ENCODE measurements at regions not wholly inside any gene's neighbourhood (a gene's known extent, or its start where the extent isn't known, plus 50 kb on each side); places are given as distances from the start of the nearest gene placed in this dataset.
"Not testable (repeated sequence)": the region's sequence is repeated elsewhere in the genome, so short reads cannot be mapped to it uniquely, and the experiment has no call there.

DNA sequence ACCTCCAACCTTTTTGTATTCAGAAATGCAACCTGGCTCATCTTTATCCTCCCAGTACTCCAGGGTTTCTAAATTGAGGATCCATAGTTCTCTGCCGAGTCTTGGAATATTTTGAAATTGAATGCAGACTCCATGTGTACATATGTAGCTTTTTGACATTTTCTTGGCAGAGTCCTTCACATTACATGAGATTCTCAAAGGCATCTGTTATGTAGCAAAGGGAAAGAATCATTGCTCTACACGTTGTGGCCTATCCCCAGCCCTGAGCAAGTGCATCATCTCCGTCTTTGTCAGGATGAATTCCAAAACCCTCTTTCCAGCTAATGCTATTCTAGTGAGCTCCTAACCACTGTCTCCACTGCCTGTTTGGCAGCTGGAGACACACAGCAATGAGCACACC lies 742.9 kb downstream of the DHX35 start (continued):
- TF ChIP-seq, protein P1, sequence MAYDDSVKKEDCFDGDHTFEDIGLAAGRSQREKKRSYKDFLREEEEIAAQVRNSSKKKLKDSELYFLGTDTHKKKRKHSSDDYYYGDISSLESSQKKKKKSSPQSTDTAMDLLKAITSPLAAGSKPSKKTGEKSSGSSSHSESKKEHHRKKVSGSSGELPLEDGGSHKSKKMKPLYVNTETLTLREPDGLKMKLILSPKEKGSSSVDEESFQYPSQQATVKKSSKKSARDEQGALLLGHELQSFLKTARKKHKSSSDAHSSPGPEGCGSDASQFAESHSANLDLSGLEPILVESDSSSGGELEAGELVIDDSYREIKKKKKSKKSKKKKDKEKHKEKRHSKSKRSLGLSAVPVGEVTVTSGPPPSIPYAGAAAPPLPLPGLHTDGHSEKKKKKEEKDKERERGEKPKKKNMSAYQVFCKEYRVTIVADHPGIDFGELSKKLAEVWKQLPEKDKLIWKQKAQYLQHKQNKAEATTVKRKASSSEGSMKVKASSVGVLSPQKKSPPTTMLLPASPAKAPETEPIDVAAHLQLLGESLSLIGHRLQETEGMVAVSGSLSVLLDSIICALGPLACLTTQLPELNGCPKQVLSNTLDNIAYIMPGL (CRISPR knock-in tag; IDR thresholded peaks at IDR 0.05): no peak
- TF ChIP-seq ZNF232 (CRISPR knock-in tag; IDR thresholded peaks at IDR 0.05): no peak
- TF ChIP-seq SP1 (CRISPR knock-in tag; conservative IDR thresholded peaks at IDR 0.05): no peak
- no peak for TF ChIP-seq EMX1 (CRISPR knock-in tag; IDR thresholded peaks at IDR 0.05)
- TF ChIP-seq, protein P2, sequence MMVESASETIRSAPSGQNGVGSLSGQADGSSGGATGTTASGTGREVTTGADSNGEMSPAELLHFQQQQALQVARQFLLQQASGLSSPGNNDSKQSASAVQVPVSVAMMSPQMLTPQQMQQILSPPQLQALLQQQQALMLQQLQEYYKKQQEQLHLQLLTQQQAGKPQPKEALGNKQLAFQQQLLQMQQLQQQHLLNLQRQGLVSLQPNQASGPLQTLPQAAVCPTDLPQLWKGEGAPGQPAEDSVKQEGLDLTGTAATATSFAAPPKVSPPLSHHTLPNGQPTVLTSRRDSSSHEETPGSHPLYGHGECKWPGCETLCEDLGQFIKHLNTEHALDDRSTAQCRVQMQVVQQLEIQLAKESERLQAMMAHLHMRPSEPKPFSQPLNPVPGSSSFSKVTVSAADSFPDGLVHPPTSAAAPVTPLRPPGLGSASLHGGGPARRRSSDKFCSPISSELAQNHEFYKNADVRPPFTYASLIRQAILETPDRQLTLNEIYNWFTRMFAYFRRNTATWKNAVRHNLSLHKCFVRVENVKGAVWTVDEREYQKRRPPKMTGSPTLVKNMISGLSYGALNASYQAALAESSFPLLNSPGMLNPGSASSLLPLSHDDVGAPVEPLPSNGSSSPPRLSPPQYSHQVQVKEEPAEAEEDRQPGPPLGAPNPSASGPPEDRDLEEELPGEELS (CRISPR knock-in tag; IDR thresholded peaks at IDR 0.05): no peak
- TF ChIP-seq, protein P3, sequence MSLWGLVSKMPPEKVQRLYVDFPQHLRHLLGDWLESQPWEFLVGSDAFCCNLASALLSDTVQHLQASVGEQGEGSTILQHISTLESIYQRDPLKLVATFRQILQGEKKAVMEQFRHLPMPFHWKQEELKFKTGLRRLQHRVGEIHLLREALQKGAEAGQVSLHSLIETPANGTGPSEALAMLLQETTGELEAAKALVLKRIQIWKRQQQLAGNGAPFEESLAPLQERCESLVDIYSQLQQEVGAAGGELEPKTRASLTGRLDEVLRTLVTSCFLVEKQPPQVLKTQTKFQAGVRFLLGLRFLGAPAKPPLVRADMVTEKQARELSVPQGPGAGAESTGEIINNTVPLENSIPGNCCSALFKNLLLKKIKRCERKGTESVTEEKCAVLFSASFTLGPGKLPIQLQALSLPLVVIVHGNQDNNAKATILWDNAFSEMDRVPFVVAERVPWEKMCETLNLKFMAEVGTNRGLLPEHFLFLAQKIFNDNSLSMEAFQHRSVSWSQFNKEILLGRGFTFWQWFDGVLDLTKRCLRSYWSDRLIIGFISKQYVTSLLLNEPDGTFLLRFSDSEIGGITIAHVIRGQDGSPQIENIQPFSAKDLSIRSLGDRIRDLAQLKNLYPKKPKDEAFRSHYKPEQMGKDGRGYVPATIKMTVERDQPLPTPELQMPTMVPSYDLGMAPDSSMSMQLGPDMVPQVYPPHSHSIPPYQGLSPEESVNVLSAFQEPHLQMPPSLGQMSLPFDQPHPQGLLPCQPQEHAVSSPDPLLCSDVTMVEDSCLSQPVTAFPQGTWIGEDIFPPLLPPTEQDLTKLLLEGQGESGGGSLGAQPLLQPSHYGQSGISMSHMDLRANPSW (CRISPR knock-in tag; conservative IDR thresholded peaks at IDR 0.05; ENCODE audit: low read depth): no peak
- no peak for TF ChIP-seq ZNF423 (CRISPR knock-in tag; IDR thresholded peaks at IDR 0.05)
- no peak for TF ChIP-seq ZNF317 (CRISPR knock-in tag; IDR thresholded peaks at IDR 0.05; ENCODE audit: borderline replicate concordance, low read depth)
- TF ChIP-seq, protein P4, sequence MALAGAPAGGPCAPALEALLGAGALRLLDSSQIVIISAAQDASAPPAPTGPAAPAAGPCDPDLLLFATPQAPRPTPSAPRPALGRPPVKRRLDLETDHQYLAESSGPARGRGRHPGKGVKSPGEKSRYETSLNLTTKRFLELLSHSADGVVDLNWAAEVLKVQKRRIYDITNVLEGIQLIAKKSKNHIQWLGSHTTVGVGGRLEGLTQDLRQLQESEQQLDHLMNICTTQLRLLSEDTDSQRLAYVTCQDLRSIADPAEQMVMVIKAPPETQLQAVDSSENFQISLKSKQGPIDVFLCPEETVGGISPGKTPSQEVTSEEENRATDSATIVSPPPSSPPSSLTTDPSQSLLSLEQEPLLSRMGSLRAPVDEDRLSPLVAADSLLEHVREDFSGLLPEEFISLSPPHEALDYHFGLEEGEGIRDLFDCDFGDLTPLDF (CRISPR knock-in tag; IDR thresholded peaks at IDR 0.05): no peak

DNA sequence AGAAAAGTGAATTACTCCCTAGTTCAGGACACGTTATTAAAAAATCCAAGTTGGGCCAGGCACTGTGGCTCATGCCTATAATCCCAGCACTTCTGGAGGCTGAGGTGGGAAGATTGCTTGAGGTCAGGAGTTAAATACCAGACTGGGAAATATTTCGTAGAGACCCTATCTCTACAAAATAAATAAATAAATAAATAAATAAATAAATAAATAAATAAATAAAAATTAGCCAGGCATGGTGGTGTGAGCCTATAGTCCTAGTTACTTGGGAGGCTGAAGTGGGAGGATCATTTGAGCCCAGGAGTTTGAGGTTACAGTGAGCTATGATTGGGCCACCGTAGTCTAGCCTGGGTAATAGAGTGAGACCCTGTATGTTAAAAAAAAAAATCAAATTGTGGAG lies 741.2 kb downstream of the DHX35 start:
- CTCF ChIA-PET: not testable (repeated sequence)

DNA sequence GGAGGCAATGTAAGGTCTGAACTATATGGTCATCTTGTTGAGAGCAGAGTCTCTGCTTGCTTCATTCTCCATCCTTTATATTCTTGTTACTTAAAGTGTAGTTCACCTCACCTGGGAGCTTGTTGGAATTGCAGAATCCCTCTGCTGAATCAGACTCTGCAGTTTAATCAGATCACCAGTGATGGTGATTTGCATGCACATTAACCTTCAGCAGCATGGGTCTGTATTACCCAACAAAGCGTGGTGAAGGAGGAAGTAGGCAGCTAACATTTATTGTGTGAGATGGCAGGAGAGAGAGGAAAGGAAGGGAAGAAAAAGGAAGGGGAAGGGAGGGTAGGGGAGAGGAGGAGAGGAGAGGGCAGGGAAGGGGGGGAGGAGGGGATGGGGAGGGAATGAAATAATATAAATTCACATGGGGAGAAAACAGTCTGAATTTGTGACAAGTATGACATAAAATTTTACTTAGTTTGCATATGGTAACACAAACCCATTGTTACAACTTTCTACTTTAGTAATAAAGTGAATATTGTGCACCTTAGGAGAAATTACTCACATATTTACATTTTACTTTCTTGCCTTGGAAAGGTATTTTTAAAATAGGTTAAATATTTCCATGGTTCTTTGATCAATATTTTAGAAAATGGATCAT lies 740.7 kb downstream of the DHX35 start:
- no peak for DNase-seq (ENCODE audit: low spot score)
- ChIA-PET POLR2A (no interaction called here), CTCF (interaction anchor here (1.2 kb wide), 1 partner anchor 27 kb away, joined by 4 read pairs; no protein-coding TSS in a partner anchor)
- H3K27ac Mint-ChIP-seq: no peak overlapping the region
- no peak for ATAC-seq
- H3K27me3 Mint-ChIP-seq (ENCODE audit: low read depth): no peaks in the 10 kb centered on the region; the same call in 1 of the 2 replicates
- H3K4me3 Mint-ChIP-seq: no peak overlapping the region
- no peaks in the 10 kb centered on the region for H3K36me3 Mint-ChIP-seq
- peaks cover 18% of the 10 kb centered on the region for H3K4me1 Mint-ChIP-seq
- 0 out of 2 replicates have a peak, but pooled peaks cover 4% of the 10 kb centered on the region for H3K9me3 Mint-ChIP-seq
- no peak for TF ChIP-seq NR1H2 (CRISPR knock-in tag; IDR thresholded peaks at IDR 0.05)
- TF ChIP-seq, protein P5, sequence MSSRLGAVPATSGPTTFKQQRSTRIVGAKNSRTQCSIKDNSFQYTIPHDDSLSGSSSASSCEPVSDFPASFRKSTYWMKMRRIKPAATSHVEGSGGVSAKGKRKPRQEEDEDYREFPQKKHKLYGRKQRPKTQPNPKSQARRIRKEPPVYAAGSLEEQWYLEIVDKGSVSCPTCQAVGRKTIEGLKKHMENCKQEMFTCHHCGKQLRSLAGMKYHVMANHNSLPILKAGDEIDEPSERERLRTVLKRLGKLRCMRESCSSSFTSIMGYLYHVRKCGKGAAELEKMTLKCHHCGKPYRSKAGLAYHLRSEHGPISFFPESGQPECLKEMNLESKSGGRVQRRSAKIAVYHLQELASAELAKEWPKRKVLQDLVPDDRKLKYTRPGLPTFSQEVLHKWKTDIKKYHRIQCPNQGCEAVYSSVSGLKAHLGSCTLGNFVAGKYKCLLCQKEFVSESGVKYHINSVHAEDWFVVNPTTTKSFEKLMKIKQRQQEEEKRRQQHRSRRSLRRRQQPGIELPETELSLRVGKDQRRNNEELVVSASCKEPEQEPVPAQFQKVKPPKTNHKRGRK (CRISPR knock-in tag; IDR thresholded peaks at IDR 0.05; ENCODE audit: borderline replicate concordance): no peak
- TF ChIP-seq ZNF671 (CRISPR knock-in tag; IDR thresholded peaks at IDR 0.05): no peak
- no peak for TF ChIP-seq MXD4 (CRISPR knock-in tag; IDR thresholded peaks at IDR 0.05; ENCODE audit: borderline replicate concordance)
- TF ChIP-seq GABPB1 (CRISPR knock-in tag; IDR thresholded peaks at IDR 0.05): no peak

More for the DNA sequence above, 741.2 kb downstream of the DHX35 start:
- DNase-seq (ENCODE audit: low spot score); H3K36me3 Mint-ChIP-seq; H3K27me3 Mint-ChIP-seq (ENCODE audit: low read depth); H3K27ac Mint-ChIP-seq; H3K4me3 Mint-ChIP-seq; ATAC-seq; POLR2A ChIA-PET; H3K9me3 Mint-ChIP-seq: not testable (repeated sequence)
- H3K4me1 Mint-ChIP-seq: peaks cover 18% of the 10 kb centered on the region

Data from WTC11 (cell line).